SU-DHL-6 (cell line): ENCODE measurements at regions not wholly inside any gene's neighbourhood (a gene's known extent, or its start where the extent isn't known, plus 50 kb on each side); places are given as distances from the start of the nearest gene placed in this dataset.

Experiments used
- EZH2phosphoT487 ChIP-seq: fragments of 200-600 bp; sonication (generic), shearing (Covaris generic); conservative IDR thresholded peaks from 2 replicates; pipeline ENCODE4 v1.6.1; 2018; ENCODE audit warnings: mild to moderate bottlenecking, antibody characterized with exemption, low read length, moderate library complexity, mixed read lengths
- TF ChIP-seq, protein P1 (sequence below): fragments of 200-600 bp; sonication (generic); IDR thresholded peaks from one replicate; pipeline ENCODE4 v1.5.1; 2017; ENCODE audit warnings: antibody characterized with exemption, mild to moderate bottlenecking, low read length, moderate library complexity; ENCODE audit not compliant: insufficient read depth, poor library complexity, severe bottlenecking

DNA sequence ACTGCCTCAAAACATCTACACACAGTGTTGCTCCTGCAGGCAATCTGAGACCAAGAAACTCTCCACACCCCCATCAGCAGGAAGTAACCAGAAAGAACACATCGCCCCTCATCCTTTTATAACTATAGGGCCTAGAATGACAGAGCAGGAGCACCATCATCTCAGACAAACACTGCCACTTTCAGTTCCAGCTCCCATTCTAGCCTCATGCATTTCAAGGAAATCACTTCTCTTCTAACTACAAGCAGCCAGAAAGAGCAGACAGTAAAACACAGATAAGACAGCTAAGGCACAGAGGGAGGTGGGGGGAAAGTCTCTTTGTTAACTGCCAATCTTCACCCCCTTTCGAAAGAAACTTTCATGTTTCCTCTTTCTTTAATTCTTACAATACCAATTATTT lies 102.6 kb upstream of the TENT5D start:
- TF ChIP-seq, protein P1, sequence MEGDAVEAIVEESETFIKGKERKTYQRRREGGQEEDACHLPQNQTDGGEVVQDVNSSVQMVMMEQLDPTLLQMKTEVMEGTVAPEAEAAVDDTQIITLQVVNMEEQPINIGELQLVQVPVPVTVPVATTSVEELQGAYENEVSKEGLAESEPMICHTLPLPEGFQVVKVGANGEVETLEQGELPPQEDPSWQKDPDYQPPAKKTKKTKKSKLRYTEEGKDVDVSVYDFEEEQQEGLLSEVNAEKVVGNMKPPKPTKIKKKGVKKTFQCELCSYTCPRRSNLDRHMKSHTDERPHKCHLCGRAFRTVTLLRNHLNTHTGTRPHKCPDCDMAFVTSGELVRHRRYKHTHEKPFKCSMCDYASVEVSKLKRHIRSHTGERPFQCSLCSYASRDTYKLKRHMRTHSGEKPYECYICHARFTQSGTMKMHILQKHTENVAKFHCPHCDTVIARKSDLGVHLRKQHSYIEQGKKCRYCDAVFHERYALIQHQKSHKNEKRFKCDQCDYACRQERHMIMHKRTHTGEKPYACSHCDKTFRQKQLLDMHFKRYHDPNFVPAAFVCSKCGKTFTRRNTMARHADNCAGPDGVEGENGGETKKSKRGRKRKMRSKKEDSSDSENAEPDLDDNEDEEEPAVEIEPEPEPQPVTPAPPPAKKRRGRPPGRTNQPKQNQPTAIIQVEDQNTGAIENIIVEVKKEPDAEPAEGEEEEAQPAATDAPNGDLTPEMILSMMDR = no peak
- no peak for TF ChIP-seq EZH2phosphoT487
